Stomach (tissue), 4 donors: ENCODE measurements at regions not wholly inside any gene's neighbourhood (a gene's known extent, or its start where the extent isn't known, plus 50 kb on each side); places are given as distances from the start of the nearest gene placed in this dataset.

Source experiments
- CTCF ChIP-seq, 7 experiments: fragments of 450-650 bp in 4 of 7; fragments of 200-600 bp in 3 of 7; sonication (generic) in 3 of 7; IDR thresholded peaks; one replicate each; pipeline ENCODE4 v1.5.1; 2016 to 2019; ENCODE audit warnings: antibody characterized with exemption in 7 of 7, control low read depth in 2 of 7, mild to moderate bottlenecking in 1 of 7
- POLR2A ChIP-seq, 4 donors: fragments of 450-650 bp; IDR thresholded peaks; one replicate each; pipeline ENCODE4 v1.6.1; 2016; ENCODE audit warnings: antibody characterized with exemption in 4 of 4, control low read depth in 2 of 4, mild to moderate bottlenecking in 1 of 4, moderate library complexity in 1 of 4
- POLR2AphosphoS5 ChIP-seq, 3 donors: sonication (generic); formaldehyde crosslinking; IDR thresholded peaks; one replicate each; pipeline ENCODE4 v1.6.1; 2016; ENCODE audit warnings: antibody characterized with exemption in 3 of 3

- TF ChIP-seq POLR2A (IDR thresholded peaks at IDR 0.05) (no peak), POLR2AphosphoS5 (IDR thresholded peaks at IDR 0.05) (no peak), CTCF (IDR thresholded peaks at IDR 0.05) (no peak)
Observed at GRCh38 chr18:6653880-6654279, 75.6 kb upstream of the ARHGAP28 start.
